ENCODE measurements at regions not wholly inside any gene's neighbourhood (a gene's known extent, or its start where the extent isn't known, plus 50 kb on each side); places are given as distances from the start of the nearest gene placed in this dataset.
"Not testable (repeated sequence)": the region's sequence is repeated elsewhere in the genome, so short reads cannot be mapped to it uniquely, and the experiment has no call there.

DNA sequence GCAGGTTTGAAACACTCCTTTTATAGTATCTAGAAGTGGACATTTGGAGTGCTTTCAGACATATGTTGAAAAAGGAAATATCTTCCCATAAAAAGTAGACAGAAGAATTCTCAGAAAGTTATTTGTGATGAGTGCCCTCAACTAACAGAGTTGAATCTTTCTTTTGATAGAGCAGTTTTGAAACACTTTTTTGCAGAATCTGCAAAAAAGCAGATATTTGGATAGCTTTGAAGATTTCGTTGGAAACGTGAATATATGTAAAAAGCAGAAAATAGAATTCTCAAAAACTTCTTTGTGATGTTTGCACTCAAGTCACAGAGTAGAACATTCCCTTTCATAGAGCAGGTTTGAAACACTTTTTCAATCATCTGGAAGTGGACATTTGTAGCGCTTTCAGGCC is 676.4 kb upstream of the ZNF337 start:
- not testable (repeated sequence) for DNase-seq (ENCODE audit: low spot score)

DNA sequence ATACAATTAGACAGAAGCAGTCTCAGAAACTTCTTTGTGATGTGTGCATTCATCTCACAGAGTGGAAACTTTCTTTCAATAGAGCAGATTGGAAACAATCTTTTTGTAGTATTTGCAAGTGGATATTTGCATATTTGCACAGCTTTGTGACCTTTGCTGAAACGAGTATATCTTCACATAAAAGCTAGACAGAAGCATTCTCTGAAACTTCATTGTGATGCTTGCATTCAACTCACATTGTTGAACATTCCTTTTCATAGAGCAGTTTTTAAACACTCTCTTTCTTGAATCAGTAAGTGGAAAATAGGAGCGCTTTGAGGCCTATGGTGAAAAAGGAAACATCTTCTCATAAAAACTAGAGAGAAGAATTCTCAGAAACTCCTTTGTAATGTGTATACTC is 657.9 kb upstream of the ZNF337 start:
- DNase-seq (ENCODE audit: low spot score), result no peak

DNA sequence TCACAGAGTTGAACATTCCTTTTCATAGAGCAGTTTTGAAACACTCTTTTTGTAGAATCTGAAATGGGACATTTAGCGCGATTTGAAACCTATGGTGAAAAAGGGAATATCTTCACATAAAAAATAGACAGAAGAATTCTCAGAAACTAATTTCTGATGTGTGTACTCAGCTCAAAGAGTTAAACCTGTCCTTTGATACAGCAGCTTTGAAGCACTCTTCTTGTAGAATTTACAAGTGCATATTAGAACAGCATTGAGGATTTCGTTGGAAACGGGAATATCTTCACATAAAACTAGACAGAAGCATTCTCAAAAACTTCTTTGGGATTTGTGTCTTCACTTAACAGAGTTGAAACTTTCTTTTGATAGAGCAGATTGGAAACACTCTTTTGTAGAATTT is 650.7 kb upstream of the ZNF337 start:
- no peak for DNase-seq (ENCODE audit: low spot score)

DNA sequence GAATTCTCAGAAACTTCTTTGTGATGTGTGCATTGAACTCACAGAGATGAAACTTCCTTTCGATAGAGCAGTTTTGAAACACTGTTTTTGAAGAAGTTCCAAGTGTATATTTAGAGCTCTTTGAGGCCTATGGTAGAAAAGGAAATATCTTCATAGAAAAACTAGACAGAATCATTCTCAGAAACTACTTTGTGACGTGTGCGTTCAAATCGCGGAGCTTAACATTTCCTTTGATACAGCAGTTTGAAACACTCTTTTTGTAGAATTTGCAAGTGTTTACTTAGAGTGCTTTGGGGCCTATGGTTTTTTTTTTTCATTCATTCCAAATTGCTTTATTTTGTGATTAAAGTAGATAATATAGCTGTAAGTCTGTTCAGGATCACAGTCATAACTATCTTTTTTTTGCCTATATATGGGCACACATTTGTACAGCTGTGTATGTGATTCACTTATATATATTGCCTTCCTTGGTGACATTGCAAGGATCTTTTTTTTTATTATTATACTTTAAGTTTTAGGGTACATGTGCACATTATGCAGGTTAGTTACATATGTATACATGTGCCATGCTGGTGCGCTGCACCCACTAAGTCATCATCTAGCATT is 643.9 kb upstream of the ZNF337 start:
- DNase-seq (ENCODE audit: low spot score), result not testable (repeated sequence)

DNA sequence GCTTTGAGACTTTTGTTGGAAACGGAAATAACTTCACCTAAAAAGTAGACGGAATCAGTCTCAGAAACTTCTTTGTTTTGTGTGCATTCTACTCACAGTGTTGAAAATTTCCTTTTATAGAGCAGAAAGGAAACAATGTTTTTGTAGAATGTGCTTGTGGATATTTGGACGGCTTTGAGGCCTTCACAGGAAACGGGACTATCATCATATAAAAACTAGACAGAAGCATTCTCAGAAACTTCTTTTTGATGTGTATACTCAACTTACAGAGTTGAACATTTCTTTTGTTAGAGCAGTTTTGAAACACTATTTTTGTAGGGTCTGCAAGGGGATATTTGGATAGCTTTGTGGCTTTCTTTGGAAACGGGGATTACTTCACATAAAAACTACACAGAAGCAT is 627.5 kb upstream of the ZNF337 start:
- DNase-seq (ENCODE audit: low spot score), result no peak

DNA sequence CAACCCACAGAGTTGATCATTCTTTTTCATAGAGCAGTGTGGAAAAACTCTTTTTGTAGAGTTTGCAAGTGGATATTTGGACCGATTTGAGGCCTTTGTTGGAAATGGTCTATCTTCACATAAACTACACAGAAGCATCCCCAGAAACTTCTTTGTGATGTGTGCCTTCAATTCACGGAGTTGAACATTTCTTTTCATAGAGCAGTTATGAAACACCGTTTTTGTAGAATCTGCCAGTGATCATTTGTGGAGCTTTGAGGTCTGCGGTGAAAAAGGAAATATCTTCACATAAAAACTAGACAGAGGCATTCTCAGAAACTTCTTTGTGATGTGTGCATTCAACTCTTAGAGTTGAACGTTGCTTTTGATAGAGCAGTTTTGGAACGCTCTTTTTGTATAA is 618.4 kb upstream of the ZNF337 start:
- no peak for DNase-seq (ENCODE audit: low spot score)

DNA sequence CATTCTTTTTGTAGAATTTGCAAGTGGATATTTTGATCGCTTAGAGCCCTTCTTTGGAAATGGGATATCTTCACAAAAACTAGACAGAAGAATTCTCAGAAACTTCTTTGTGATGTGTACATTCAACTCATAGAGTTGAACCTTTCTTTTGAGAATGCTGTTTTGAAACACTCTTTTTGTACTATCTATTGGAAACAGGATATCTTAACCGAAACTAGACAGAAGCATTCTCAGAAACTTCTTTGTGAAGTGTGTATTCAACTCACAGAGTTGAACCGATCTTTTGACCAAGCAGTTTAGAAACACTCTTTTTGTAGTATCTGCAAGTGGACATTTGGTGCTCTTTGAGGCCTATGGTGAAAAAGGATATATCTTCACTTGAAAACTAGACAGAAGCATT is 613.1 kb upstream of the ZNF337 start:
- DNase-seq (ENCODE audit: low spot score), result not testable (repeated sequence)

DNA sequence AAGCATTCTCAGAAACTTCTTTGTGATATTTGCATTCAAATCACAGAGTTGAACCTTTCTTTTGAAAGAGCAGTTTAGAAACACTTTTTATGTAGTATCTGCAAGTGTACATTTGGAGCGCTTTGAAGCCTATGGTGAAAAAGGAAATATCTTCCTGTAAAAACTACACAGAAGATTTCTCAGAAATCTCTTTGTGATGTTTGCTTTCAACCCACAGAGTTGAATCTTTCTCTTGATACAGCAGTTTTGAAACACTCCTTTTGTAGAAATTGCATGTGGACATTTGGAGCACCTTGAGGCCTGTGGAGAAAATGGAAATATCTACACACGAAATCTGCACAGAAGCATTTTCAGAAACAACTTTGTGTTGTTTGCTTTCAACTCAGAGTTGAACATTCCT is 612.3 kb upstream of the ZNF337 start:
- no peak for DNase-seq (ENCODE audit: low spot score)

DNA sequence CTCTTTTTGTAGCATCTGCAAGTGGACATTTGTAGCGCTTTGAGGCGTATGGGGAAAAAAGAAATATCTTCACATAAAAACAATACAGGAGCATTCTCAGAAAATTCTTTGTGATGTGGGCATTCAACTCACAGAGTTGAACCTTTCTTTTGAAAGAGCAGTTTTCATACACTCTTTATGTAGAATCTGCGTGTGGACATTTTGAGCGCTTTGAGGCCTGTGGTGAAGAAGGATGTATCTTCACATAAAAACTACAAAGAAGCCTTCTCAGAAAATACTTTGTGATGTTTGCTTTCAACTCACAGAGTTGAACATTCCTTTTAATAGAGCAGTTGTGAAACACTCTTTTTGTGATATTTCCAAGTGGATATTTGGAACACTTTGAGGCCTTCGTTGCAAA is 598.4 kb upstream of the ZNF337 start:
- no peak for DNase-seq (ENCODE audit: low spot score)

DNA sequence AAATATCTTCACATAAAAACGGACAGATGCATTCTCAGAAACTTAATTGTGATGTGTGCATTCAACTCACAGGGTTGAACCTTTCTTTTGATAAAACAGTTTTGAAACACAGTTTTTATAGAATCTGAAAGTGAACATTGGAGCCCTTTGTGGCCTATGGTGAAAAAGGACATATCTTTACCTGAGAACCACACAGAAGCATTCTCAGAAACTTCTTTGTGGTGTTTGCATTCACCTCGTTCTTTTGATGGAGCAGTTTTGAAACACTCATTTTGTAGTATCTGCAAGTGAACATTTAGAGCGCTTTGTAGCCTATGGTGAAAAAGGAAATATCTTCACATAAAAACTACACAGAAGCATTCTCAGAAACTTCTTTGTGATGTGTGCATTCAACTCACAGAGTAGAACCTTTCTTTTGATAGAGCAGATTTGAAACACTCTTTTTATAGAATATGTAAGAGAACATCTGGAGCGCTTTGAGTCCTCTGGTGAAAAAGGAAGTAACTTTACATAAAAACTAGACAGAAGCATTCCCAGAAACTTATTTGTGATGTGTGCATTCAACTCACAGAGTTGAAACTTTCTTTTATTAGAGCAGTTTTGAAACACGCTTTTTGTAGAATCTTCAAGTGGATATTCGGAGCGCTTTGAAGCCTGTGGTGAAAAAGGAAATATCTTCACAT is 591.9 kb upstream of the ZNF337 start:
- DNase-seq (ENCODE audit: low spot score), result not testable (repeated sequence)

DNA sequence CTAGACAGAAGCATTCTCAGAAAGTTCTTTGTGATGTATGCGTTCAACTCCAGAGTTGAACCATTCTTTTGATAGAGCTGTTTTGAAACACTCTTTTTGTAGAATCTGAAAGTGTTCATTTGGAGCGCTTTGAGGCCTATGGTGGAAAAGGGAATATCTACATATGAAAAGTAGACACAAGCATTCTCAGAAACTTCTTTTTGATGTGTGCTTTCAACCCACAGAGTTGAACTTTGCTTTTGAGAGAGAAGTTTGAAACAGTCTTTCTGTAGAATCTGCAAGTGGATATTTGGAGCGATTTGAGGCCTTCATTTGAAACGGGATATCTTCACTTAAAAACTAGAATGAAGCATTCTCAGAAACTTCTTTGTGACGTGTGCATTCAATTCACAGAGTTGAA is 582.6 kb upstream of the ZNF337 start:
- no peak for DNase-seq (ENCODE audit: low spot score)

DNA sequence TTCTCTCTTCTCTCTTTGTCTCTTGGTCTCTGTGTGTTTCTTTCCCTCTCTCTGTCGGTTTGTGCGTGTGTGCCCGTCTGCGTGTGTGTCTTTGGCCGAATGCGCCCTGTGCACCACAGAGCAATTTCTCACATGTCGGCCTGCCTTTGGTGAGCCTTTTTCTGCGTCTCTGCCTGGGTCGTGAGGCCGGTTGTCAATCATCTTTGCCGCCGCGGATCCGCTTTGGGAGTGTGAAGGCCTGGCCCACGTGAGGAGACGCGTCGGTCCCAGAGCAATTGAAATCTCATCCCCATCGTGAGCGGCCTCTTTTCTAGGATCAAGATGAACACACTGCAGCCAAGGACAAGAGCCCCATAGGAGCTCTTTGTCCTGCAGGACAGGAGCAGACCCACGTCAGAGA is 580.7 kb upstream of the ZNF337 start:
- DNase-seq (ENCODE audit: low spot score), result no peak

DNA sequence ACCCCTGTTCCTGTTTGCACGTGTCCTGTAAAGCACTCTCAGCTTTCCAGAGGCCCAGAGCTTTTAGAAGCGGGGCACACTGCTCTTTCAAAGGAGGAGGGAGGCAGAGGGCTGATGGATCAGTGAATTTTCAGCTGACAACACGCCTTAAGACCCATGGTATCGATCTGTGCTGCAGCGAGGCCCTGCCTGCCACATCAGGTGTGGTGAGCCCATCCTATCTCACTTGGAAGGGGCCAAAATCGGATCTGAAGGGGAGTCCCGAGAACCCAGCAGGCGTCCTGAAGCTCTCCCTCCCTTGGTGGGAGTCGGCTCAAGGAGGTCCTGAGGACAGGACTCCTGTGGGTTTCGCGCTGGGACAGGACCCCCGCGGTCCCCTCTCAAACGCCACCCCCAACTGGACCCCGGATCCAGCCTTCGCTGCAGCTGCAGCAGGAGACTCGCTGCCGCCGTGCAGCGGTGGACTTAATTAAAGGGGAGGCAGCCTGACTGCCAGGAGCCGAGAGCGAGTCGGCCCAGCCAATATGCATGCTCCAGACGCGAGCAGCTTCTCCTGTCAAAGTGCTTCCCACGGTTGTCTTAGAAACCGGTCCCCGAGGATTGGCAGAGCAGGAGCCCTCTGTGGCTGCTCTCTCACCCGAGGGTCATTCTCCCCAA is 580.0 kb upstream of the ZNF337 start:
- no peak for DNase-seq (ENCODE audit: low spot score)

DNA sequence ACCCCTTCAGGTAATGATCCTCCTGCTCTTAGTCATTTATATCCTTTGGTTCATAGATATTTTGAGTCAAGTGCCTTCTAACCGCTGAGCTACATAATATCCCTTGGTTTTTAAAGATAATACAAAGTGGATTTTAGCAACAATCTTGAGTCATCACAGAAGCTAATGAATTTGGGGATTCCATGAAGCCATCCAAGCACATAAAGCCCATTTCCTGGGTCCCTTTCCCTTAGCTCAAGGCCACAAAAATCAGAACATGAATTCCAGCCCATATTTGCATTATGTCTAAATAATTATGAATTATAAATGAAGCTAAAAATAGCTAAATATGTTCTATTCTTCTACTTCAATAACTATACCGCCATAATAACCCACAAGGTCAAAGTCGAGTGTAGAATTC is 572.1 kb upstream of the ZNF337 start:
- not testable (repeated sequence) for DNase-seq (ENCODE audit: low spot score)

DNA sequence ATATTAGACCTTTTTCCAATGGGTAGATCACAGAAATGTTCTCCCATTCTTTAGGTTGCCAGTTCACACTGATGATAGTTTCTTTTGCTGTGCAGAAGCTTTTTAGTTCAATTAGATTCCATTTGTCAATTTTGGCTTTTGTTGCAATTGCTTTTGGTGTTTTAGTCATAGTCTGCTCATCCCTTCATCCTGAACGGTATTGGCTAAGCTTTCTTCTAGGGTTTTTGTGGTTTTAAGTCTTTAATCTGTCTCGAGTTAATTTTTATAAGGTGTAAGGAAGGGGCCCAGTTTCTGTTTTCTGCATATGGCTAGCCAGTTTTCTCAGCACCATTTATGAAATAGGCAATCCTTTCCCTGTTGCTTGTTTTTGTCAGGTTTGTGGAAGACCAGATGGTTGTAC is 564.3 kb upstream of the ZNF337 start:
- not testable (repeated sequence) for DNase-seq (ENCODE audit: low spot score)

DNA sequence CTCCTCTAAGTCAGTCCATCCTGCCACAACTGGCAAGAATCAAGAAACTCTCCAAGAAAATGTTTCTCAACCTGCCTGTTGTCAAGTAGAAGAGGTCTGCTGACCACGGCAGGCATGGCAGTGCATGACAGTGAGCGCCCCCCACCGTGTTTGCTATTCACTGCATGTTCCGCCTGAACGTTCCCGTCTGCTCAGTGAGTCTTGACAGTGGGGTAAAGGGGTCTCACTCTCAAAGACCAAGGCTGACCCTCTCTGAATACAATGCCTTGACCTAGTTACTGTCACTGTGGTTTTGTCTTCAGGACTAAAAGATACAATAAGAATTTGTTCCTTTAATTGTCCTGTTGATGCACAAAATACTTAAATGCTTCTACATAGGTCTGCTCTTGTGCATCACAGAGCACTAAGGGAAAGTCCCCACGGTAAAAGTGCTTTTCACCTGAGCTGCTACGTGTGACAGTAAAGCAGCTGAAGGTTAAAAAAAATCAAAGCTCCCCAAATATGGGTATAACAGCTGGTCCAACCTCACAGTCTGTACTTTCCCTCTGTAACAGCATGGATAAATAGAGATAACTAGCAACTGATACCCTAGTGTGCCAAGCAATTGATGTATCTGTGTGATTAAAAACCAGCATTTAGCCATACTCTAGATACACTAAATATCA is 555.8 kb upstream of the ZNF337 start:
- not testable (repeated sequence) for DNase-seq (ENCODE audit: low spot score)

DNA sequence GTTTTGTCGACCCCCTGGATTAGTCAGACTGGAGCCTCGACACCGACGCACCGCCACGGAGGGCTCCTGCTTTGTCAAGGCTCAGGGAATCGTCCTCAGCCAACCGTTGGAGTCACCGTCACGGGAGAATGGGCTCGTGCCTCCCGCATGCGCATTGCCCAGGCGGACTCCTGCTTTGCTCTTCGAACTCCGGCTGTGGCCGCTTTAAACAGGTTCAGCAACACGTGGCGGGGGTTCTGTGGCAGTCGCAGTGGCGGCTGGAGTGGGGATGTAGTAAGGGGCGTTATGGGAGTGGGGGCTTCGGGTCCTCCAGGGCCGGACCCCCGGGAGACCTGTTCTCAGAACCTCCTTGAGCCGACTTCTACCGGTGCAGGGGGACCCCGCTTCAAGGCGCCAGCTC is 554.7 kb upstream of the ZNF337 start:
- not testable (repeated sequence) for DNase-seq (ENCODE audit: low spot score)

DNA sequence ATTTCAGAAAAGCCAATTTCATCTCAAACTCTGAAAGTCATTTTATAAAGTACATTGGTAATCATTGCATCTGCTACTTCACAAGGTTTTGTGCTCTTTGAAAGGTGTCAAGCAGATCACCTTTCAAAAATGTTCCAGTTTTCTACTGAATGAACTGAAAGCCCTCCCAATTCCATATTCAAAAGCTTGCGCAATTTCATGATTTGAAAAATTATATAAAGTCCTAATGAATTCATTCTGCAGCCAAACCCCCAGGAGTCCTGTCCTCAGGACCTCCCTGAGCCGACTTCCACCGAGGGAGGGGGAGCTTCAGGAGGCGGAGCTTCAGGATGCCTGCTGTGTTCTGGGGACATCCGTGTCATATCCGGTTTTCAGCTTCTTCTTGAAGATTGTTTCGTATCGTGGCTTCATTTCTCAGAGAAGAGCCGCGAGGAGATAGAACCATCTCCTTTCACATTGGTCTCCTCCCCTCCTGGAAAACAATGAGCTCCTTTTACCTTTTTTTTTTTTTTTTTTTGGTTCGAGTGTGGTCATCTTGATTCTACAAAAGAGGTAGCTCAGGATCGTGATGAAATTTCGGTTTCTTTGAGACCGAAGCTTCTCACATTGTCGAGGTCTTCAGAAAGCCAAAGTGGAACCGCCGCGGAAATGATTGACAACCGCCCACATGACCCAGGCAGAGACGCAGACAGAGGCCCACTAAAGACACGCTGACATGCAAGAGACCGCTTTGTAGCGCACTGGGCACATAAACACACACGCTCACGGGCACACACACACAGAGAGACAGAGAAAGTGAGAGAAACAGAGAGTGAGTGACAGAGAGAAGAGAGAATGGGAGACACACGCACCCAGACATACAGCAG is 553.8 kb upstream of the ZNF337 start:
- not testable (repeated sequence) for DNase-seq (ENCODE audit: low spot score)

DNA sequence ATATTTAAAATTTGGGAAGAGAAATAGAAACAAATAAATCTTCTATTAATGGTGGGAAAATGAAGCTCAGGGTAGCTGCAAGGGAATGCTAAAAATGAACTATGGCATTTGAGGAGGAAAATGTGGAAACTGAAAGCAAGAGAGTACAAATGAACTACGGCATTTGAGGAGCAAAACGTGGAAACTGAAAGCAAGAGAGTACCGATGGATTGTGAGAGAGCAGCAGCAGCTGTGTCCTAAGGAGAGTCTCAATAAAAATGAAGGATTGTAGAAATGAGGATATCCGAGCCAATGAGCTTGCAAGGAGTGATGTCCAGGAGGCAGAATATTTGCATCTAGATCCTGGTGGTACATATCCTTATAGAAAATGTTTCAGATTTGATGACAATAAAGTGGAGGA is 547.1 kb upstream of the ZNF337 start:
- no peak for DNase-seq (ENCODE audit: low spot score)

DNA sequence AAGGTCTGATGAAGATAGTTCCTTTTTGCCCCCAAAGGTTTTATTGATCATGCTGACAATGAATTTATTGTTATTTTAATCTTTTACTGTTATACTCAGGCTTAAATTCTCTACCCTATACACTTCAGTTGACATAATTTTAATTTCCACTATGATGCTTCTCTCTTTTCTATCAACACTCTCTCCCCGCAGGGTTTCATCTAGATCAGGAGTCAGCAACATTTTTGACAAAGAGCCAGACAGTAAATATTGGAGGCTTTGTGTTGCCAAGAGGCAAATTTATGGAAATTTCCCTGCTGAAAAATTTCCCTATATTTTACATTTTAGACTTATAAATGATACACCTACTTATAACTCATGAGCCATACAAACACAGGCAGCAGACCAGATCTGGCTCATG is 524.0 kb upstream of the ZNF337 start:
- not testable (repeated sequence) for DNase-seq (ENCODE audit: low spot score)

DNA sequence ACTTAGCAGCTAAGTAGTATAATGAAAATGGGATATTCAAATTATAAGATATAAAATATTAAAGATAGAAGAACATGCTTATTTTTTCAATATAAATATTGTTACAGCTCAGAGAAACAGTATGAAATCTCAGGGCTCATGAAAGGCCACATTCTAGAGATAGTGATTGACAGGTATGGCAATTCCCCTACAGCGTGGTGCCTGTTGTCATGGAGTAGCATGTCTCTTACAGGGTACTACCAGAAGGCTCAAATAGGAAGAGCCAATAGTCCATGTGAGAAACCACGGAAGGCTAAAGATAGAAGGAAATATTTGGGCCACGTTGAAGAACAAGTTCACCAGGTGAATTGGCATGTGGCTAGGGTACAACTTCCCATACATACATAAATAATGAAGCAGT is 522.9 kb upstream of the ZNF337 start:
- DNase-seq (ENCODE audit: low spot score), result not testable (repeated sequence)

DNA sequence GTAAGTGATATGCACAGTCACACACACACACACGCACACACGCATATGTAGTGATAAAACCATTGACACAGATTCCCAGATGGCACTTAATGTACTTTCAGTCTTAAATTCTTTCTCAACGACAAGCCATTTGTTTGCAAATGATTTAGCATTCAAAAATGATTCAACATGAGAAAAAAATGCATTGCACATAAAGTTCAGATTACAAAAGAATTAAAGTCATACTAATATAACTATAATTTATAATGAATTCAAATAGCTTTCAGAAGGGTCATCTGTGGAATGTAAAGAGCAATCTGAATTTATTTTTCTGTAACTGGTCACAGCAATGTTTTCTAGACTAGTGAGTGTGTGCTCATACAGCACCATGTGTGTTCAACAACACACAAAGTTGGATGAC is 521.6 kb upstream of the ZNF337 start:
- DNase-seq (ENCODE audit: low spot score), result no peak

Measured in HuH-7 (cell line).